ENCODE measurements at regions not wholly inside any gene's neighbourhood (a gene's known extent, or its start where the extent isn't known, plus 50 kb on each side); places are given as distances from the start of the nearest gene placed in this dataset.

DNA sequence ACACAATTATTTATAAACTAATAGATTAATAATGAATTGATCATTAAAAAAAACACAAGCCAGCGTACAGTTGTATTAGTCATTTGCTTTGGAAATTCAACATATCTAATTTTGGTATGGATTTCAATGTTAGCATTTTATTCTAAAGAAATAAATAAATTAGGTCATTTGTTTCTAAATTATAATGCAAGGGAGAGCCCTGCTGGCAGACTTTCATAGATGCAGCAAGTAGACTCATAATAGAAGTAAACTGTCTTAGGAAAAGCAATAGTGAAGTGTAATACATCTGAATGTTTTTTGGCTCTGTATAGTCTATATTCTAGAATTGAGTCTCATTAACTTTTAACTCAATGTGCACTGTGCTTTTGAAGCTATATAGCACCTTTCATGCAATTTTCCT lies 982.4 kb upstream of the MIR17HG start:
- ChIA-PET CTCF (interaction anchor here (0.7 kb wide), 1 partner anchor 560 kb away, joined by 3 read pairs; no protein-coding TSS in a partner anchor), RAD21 (ENCODE audit: low non-redundant PET in 1 of 2, low total read pairs in 2 of 2, uncharacterized antibody in 2 of 2, unreplicated experiment in 2 of 2) (no interaction called here)

DNA sequence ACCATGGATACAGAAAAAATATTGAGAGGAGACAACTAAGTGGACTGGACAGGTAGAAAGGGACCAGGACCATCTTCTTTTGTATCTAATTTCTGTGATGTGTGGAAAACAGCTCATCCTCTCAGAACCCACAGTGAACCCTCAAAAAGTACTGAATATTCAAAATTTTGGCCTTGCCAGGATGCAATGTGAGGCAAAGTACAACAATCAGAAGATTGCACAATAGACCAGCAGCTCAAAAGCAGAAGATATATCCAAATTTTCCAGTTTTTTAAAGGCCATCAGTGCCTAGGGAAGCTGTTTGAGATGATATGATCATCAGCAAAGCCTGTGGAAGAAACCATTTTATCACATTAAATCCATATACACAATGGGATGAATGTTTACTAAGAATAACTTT lies 973.3 kb upstream of the MIR17HG start:
- no peak for ATAC-seq
- no peak for DNase-seq (ENCODE audit: low read depth, low spot score)
- no peaks in the 10 kb centered on the region for H3K27me3 ChIP-seq (ENCODE audit: insufficient read depth, low read length)
- RAD21 ChIA-PET (ENCODE audit: low non-redundant PET in 1 of 2, low total read pairs in 2 of 2, uncharacterized antibody in 2 of 2, unreplicated experiment in 2 of 2), result no interaction called here
- no peak overlapping the region for H3K4me2 ChIP-seq (ENCODE audit: low read length)
- H3K79me2 ChIP-seq (ENCODE audit: insufficient read depth, low read length), result no peaks in the 10 kb centered on the region
- POLR2A ChIA-PET, result no interaction called here
- H3K27ac ChIP-seq (ENCODE audit: low read depth, low read length), result no peak overlapping the region
- no TSS peak for BruUV-seq (replicated peaks)
- no peaks in the 10 kb centered on the region for H3K9me3 ChIP-seq (ENCODE audit: control insufficient read depth in 1 of 2, insufficient read depth in 1 of 2, low read depth in 1 of 2, low read length in 2 of 2)
- no peak overlapping the region for H3K9ac ChIP-seq (ENCODE audit: low read length)
- TF ChIP-seq TCF7L2 (IDR thresholded peaks at IDR 0.05; ENCODE audit: borderline replicate concordance, extremely low read depth, insufficient read depth, insufficient read length) (no peak), ZFX (IDR thresholded peaks at IDR 0.05) (no peak), EZH2phosphoT487 (IDR thresholded peaks at IDR 0.05; ENCODE audit: borderline replicate concordance) (no peak), SP1 (IDR thresholded peaks at IDR 0.05; ENCODE audit: low read depth) (no peak), EZH2 (IDR thresholded peaks at IDR 0.05) (no peak), SRF (IDR thresholded peaks at IDR 0.05; ENCODE audit: low read depth) (no peak), YY1 (IDR thresholded peaks at IDR 0.05; ENCODE audit: extremely low read depth, insufficient replicate concordance, low read depth, low read length) (no peak)
- TF ChIP-seq, protein P1, sequence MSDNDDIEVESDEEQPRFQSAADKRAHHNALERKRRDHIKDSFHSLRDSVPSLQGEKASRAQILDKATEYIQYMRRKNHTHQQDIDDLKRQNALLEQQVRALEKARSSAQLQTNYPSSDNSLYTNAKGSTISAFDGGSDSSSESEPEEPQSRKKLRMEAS (IDR thresholded peaks at IDR 0.05), result no peak
- H3K4me3 ChIP-seq (replicated peaks in 1 of 2; ENCODE audit: low read depth in 1 of 2, low read length in 2 of 2), result no peak overlapping the region
- H2AFZ ChIP-seq (ENCODE audit: low read depth, low read length, poor library complexity, severe bottlenecking), result no peak overlapping the region
- intact Hi-C loops (cut with micrococcal nuclease), result no loop called here
- CTCF ChIA-PET, result no interaction called here
- no peaks in the 10 kb centered on the region for H3K36me3 ChIP-seq (ENCODE audit: control insufficient read depth in 1 of 2, insufficient read depth in 2 of 2, low read length in 2 of 2)
- no peaks in the 10 kb centered on the region for H3K9me2 ChIP-seq (ENCODE audit: insufficient read depth)
- H3K4me1 ChIP-seq (ENCODE audit: control insufficient read depth in 1 of 2, insufficient read depth in 2 of 2, low read length in 2 of 2), result no peaks in the 10 kb centered on the region
- H4K20me1 ChIP-seq (ENCODE audit: insufficient read depth), result no peaks in the 10 kb centered on the region

More for the DNA sequence above, 982.4 kb upstream of the MIR17HG start:
- POLR2A ChIA-PET, result no interaction called here
- intact Hi-C loops (cut with micrococcal nuclease), result no loop called here
- Histone ChIP-seq H2AFZ (ENCODE audit: low read depth, low read length, poor library complexity, severe bottlenecking) (no peak overlapping the region), H3K36me3 (ENCODE audit: control insufficient read depth in 1 of 2, insufficient read depth in 2 of 2, low read length in 2 of 2) (no peaks in the 10 kb centered on the region), H4K20me1 (ENCODE audit: insufficient read depth) (no peaks in the 10 kb centered on the region), H3K79me2 (ENCODE audit: insufficient read depth, low read length) (no peaks in the 10 kb centered on the region), H3K27me3 (ENCODE audit: insufficient read depth, low read length) (no peaks in the 10 kb centered on the region), H3K9me3 (ENCODE audit: control insufficient read depth in 1 of 2, insufficient read depth in 1 of 2, low read depth in 1 of 2, low read length in 2 of 2) (no peaks in the 10 kb centered on the region), H3K4me2 (ENCODE audit: low read length) (no peak overlapping the region), H3K9me2 (ENCODE audit: insufficient read depth) (no peaks in the 10 kb centered on the region; the same call in 1 of the 2 replicates), H3K9ac (ENCODE audit: low read length) (no peak overlapping the region), H3K4me3 (replicated peaks in 1 of 2; ENCODE audit: low read depth in 1 of 2, low read length in 2 of 2) (no peak overlapping the region), H3K27ac (ENCODE audit: low read depth, low read length) (no peak overlapping the region), H3K4me1 (ENCODE audit: control insufficient read depth in 1 of 2, insufficient read depth in 2 of 2, low read length in 2 of 2) (no peaks in the 10 kb centered on the region)
- DNase-seq (ENCODE audit: low read depth, low spot score) (no peak), ATAC-seq (no peak)
- no TSS peak for BruUV-seq (replicated peaks)
- TF ChIP-seq EZH2phosphoT487 (IDR thresholded peaks at IDR 0.05; ENCODE audit: borderline replicate concordance) (no peak), RAD21 (IDR thresholded peaks at IDR 0.05; ENCODE audit: low read depth) (0 out of 2 replicates have a peak, but pooled peaks have one; percentile 17), ZNF274 (IDR thresholded peaks at IDR 0.05; ENCODE audit: low read depth, low read length) (no peak)
- TF ChIP-seq, protein P2, sequence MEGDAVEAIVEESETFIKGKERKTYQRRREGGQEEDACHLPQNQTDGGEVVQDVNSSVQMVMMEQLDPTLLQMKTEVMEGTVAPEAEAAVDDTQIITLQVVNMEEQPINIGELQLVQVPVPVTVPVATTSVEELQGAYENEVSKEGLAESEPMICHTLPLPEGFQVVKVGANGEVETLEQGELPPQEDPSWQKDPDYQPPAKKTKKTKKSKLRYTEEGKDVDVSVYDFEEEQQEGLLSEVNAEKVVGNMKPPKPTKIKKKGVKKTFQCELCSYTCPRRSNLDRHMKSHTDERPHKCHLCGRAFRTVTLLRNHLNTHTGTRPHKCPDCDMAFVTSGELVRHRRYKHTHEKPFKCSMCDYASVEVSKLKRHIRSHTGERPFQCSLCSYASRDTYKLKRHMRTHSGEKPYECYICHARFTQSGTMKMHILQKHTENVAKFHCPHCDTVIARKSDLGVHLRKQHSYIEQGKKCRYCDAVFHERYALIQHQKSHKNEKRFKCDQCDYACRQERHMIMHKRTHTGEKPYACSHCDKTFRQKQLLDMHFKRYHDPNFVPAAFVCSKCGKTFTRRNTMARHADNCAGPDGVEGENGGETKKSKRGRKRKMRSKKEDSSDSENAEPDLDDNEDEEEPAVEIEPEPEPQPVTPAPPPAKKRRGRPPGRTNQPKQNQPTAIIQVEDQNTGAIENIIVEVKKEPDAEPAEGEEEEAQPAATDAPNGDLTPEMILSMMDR (IDR thresholded peaks at IDR 0.05 in 2 of 3, conservative IDR thresholded peaks at IDR 0.05 in 1 of 3; ENCODE audit: borderline replicate concordance in 1 of 3, insufficient read depth in 1 of 3, low read depth in 2 of 3, low read length in 2 of 3), result 0 out of 6 replicates have a peak, but pooled peaks of 1 of the 3 experiments have one; percentile 10

Measured in HCT116 (cell line).